GM08714 (cell line): ENCODE measurements at regions not wholly inside any gene's neighbourhood (a gene's known extent, or its start where the extent isn't known, plus 50 kb on each side); places are given as distances from the start of the nearest gene placed in this dataset.

Source experiments
- H3K4me3 ChIP-seq: fragments of 200-500 bp; sonication (Bioruptor generic); 2 replicates; pipeline ENCODE4 v1.5.1; 2014; ENCODE audit warnings: mild to moderate bottlenecking, low read length, inconsistent platforms
- ZNF274 ChIP-seq: IDR thresholded peaks from 2 replicates; pipeline ENCODE4 v1.6.1; 2012; ENCODE audit warnings: mild to moderate bottlenecking, low read depth, low read length

GRCh38 chr12:90193500-90193899, 484.9 kb upstream of the ATP2B1 start:
- no peak overlapping the region for H3K4me3 ChIP-seq
- TF ChIP-seq ZNF274: no peak

DNA sequence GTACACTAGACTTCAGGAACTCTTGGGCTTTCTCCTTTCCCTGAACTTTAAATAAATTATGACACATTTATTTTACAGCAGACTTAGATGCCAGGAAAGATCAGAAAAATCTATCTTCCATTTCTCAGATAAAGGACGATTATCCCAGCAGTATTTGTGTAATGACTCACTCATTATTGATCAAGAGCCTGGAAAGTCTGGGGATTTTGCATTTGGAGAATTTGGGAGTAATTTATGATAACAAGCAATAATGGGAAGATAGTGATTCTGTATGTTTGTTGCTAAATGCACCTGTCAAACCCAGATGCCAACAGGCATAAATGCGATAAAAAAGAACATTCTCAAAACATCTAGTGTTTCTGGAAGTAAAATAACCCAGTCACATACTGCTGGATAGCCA, 480.2 kb upstream of the ATP2B1 start:
- TF ChIP-seq ZNF274: no peak
- no peak overlapping the region for H3K4me3 ChIP-seq

DNA sequence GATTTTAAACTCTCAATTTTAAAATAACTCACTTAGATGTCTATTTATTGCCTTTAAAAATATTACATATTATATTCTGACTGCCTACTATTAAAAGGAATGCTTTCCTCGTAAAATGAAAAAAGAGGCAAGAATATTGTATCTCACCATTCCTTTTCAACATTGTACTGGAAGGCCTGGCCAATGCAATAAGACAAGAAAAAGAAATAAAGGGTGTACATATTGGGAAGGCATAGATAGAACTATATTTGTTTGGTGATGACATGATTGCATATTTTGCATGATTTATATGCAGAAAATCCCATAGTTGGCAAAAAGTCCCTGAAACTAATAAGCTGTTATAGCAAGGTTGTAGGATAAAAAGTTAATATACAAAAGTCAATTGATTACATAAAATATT, 474.6 kb upstream of the ATP2B1 start:
- no peak for TF ChIP-seq ZNF274

DNA sequence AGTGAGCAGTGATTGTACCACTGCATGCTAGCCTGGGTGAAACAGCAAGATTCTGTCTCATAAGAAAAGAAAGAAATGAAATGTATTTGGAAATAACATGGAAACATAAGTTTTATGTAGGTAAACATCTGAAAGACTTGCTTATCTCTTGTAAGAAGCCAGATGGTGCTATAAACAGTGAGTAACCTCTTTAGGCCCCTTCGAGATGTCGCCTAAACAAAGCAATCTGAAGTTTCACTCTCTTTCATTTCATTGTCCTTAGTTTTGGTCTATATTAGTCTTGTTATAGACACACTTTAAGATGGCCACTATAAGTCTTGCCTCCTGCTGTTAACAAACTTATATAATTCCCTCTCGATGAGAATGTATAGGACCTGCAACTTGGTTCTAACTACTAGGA, 472.6 kb upstream of the ATP2B1 start:
- H3K4me3 ChIP-seq: no peak overlapping the region
- no peak for TF ChIP-seq ZNF274

More for the DNA sequence above, 474.6 kb upstream of the ATP2B1 start:
- H3K4me3 ChIP-seq: no peak overlapping the region

- no peak overlapping the region for H3K4me3 ChIP-seq
- no peak for TF ChIP-seq ZNF274
Measured at GRCh38 chr12:90174956-90175355, 466.3 kb upstream of the ATP2B1 start.

GRCh38 chr12:90174198-90174510, 465.5 kb upstream of the ATP2B1 start:
- no peak overlapping the region for H3K4me3 ChIP-seq
- TF ChIP-seq ZNF274: no peak

DNA sequence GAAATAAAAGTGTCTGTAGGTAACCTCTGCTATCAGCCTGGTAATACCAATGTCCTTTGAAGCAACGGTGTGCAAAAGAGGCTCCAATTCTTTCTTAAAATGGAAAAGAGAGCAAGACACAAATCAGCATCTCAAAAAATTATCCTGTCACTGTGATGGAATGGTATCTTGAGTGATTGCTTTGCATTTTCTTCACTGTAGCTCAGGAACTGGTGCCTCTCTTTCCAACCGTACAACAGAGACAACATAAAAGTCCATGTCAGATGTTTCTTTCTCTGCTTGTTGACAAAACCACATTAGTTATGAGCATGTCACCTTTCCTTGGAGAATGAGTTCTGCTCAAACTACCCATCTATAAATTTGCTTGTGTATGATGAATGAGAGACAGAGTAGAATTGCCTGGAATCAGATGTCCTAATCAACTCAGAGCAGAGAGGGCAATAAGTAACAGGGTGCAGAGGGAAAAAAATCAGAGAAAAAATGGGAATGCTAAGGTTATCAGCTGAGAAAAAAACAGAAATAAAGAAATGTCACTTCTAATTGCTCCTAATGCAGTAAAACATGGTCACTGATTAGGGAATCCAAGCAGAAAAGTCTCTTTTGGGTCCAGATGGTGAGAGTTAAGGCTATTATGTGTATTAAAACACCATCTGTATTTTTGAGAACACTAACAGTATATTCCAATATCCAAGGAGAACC, 465.0 kb upstream of the ATP2B1 start:
- no peak for TF ChIP-seq ZNF274
- no peak overlapping the region for H3K4me3 ChIP-seq

GRCh38 chr12:90172524-90172923, 463.9 kb upstream of the ATP2B1 start:
- no peak for TF ChIP-seq ZNF274
- no peak overlapping the region for H3K4me3 ChIP-seq

DNA sequence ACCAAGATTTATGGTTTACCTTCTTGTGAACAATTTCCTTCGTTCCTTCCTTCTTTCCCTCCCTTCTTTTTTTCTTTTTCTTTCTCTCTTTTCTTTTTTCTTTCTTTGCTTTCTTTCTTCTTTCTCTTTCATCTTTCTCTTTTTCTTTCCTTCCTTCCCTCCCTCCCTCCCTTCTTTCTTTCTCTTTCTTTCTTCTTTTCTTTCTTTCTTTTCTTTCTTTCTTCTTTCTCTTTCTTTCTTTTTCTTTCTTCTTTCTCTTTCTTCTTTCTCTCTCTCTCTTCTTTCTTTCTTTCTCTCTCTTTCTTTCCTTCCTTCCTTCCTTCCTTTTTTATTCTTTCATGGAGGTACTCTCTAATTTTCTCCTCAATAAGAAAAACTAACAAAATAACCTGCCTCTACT, 462.1 kb upstream of the ATP2B1 start:
- TF ChIP-seq ZNF274: no peak
- no peak overlapping the region for H3K4me3 ChIP-seq

GRCh38 chr12:90167518-90168208, 459.0 kb upstream of the ATP2B1 start:
- TF ChIP-seq ZNF274: no peak
- no peak overlapping the region for H3K4me3 ChIP-seq

- TF ChIP-seq ZNF274: no peak
- no peak overlapping the region for H3K4me3 ChIP-seq
Measured at GRCh38 chr12:90166671-90167070, 458.0 kb upstream of the ATP2B1 start.

DNA sequence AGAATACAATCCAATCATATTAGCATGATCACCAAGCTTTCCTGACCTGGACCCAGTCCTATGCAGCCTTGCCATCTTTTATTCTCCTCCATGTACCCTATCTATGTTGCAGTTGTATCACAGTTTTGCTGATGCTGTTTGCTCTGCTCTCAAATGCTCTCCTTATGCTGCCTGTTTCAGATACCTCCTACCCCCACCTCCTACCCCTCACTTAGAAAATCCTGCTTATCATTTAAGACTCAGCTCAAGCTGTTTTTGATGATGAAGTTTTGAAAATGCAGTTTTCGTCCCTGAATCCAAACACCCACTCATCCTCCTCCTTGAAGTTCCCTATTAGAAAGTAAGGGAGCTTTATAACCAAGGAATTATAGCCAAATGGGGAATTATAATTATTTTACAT, 457.4 kb upstream of the ATP2B1 start:
- H3K4me3 ChIP-seq: no peak overlapping the region
- no peak for TF ChIP-seq ZNF274

DNA sequence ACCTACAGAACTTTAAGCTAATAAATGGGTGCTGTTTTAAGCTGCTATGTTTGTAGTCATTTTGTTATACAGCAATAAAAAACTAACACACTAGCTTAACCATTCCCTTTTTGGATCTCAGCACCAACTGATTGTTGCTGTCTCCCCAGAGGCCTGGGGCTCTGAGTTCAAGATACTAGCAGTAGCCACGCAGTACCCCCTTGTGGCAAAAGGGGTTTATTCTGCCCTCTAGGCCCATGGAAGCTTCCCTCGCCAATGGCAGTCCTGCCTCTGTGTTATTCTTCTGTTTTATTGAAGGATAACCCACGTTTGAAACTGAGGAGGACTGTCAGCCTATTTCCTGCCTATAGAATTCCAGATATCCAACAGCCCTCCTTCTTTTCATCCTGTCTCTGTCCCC, 455.3 kb upstream of the ATP2B1 start:
- no peak overlapping the region for H3K4me3 ChIP-seq
- no peak for TF ChIP-seq ZNF274

GRCh38 chr12:90153827-90154226, 445.2 kb upstream of the ATP2B1 start:
- no peak overlapping the region for H3K4me3 ChIP-seq
- TF ChIP-seq ZNF274: no peak

- H3K4me3 ChIP-seq: no peak overlapping the region
- TF ChIP-seq ZNF274: no peak
Measured at GRCh38 chr12:90152897-90153624, 444.4 kb upstream of the ATP2B1 start.
